SK-N-SH treated with all-trans-retinoic acid at 6 μM for 48 hours (cell line): ENCODE measurements at regions not wholly inside any gene's neighbourhood (a gene's known extent, or its start where the extent isn't known, plus 50 kb on each side); places are given as distances from the start of the nearest gene placed in this dataset.

Source experiments
- ATAC-seq: fragments of 200-7000 bp; cut with Tn5 transposase; 3 replicates; pipeline ENCODE4 v1.9.1; 2020; ENCODE audit warnings: mild to moderate bottlenecking, moderate library complexity
- ARNTL ChIP-seq: fragments of 450-650 bp; formaldehyde crosslinking; IDR thresholded peaks from 2 replicates; pipeline ENCODE4 v1.5.0; 2020; ENCODE audit warnings: low read depth, mild to moderate bottlenecking, moderate library complexity, borderline replicate concordance
- BACH2 ChIP-seq: fragments of 250-450 bp; sonication (Bioruptor Pico); IDR thresholded peaks from 2 replicates; pipeline ENCODE4 v1.9.0; 2021; ENCODE audit warnings: mild to moderate bottlenecking, borderline replicate concordance
- CREB5 ChIP-seq: fragments of 250-450 bp; sonication (Bioruptor Pico); IDR thresholded peaks from 2 replicates; pipeline ENCODE4 v1.5.1; 2020; ENCODE audit warnings: low read depth, mild to moderate bottlenecking, moderate library complexity
- CSRNP3 ChIP-seq: fragments of 250-450 bp; sonication (Bioruptor Pico); IDR thresholded peaks from 2 replicates; pipeline ENCODE4 v1.5.1; 2021; ENCODE audit warnings: mild to moderate bottlenecking, moderate library complexity
- GLIS3 ChIP-seq: fragments of 250-450 bp; sonication (Bioruptor Pico); IDR thresholded peaks from 2 replicates; pipeline ENCODE4 v1.5.0; 2020; ENCODE audit warnings: mild to moderate bottlenecking, moderate library complexity
- ISL1 ChIP-seq: fragments of 250-450 bp; sonication (Bioruptor Pico); IDR thresholded peaks from 2 replicates; pipeline ENCODE4 v2.1.2; 2022; ENCODE audit warnings: mild to moderate bottlenecking, moderate library complexity
- OSR1 ChIP-seq: fragments of 250-450 bp; sonication (Bioruptor Pico); IDR thresholded peaks from 2 replicates; pipeline ENCODE4 v1.8.0; 2022; ENCODE audit warnings: moderate library complexity, mild to moderate bottlenecking, inconsistent platforms
- PATZ1 ChIP-seq: fragments of 250-450 bp; sonication (Bioruptor Pico); IDR thresholded peaks from 2 replicates; pipeline ENCODE4 v1.8.0; 2020; ENCODE audit warnings: mild to moderate bottlenecking, moderate library complexity, borderline replicate concordance
- POU6F1 ChIP-seq: fragments of 250-450 bp; sonication (Bioruptor Pico); IDR thresholded peaks from 2 replicates; pipeline ENCODE4 v1.8.0; 2021; ENCODE audit warnings: low read depth, mild to moderate bottlenecking, moderate library complexity, borderline replicate concordance
- RARB ChIP-seq: fragments of 250-450 bp; sonication (Bioruptor Pico); IDR thresholded peaks from 2 replicates; pipeline ENCODE4 v1.8.0; 2021; ENCODE audit warnings: mild to moderate bottlenecking, moderate library complexity
- SNAI2 ChIP-seq: fragments of 250-450 bp; sonication (Bioruptor Pico); IDR thresholded peaks from 2 replicates; pipeline ENCODE4 v1.5.0; 2020; ENCODE audit warnings: mild to moderate bottlenecking, moderate library complexity
- TCF4 ChIP-seq: fragments of 250-450 bp; sonication (Bioruptor Pico); IDR thresholded peaks from 2 replicates; pipeline ENCODE4 v1.8.0; 2021; ENCODE audit warnings: mild to moderate bottlenecking, moderate library complexity, borderline replicate concordance
- TOX ChIP-seq: fragments of 250-450 bp; sonication (Bioruptor Pico); IDR thresholded peaks from 2 replicates; pipeline ENCODE4 v1.8.0; 2021; ENCODE audit warnings: mild to moderate bottlenecking, moderate library complexity, borderline replicate concordance
- TSHZ2 ChIP-seq: fragments of 250-450 bp; sonication (Bioruptor Pico); IDR thresholded peaks from 2 replicates; pipeline ENCODE4 v1.5.0; 2020; ENCODE audit warnings: mild to moderate bottlenecking, moderate library complexity
- ZFP3 ChIP-seq: fragments of 250-450 bp; sonication (Bioruptor Pico); IDR thresholded peaks from 2 replicates; pipeline ENCODE4 v1.5.0; 2020; ENCODE audit warnings: mild to moderate bottlenecking, moderate library complexity
- ZNF565 ChIP-seq: fragments of 450-650 bp; formaldehyde crosslinking; conservative IDR thresholded peaks from 2 replicates; pipeline ENCODE4 v1.5.0; 2020; ENCODE audit warnings: low read depth, mild to moderate bottlenecking, moderate library complexity
- ZNF70 ChIP-seq: fragments of 450-650 bp; formaldehyde crosslinking; IDR thresholded peaks from 2 replicates; pipeline ENCODE4 v1.5.0; 2020; ENCODE audit warnings: mild to moderate bottlenecking, moderate library complexity
- ZNF8 ChIP-seq: fragments of 450-650 bp; formaldehyde crosslinking; IDR thresholded peaks from 2 replicates; pipeline ENCODE4 v1.5.0; 2020; ENCODE audit warnings: mild to moderate bottlenecking, moderate library complexity

GRCh38 chr6:33967966-33968724 lies 164.3 kb upstream of the MLN start:
- TF ChIP-seq TCF4 (CRISPR knock-in tag) (peak; percentile 70; the same call in 1 of the 2 replicates), PATZ1 (CRISPR knock-in tag) (no peak), ISL1 (CRISPR knock-in tag) (peak; percentile 63)
- peak; percentile 59 for ATAC-seq

GRCh38 chr6:33967265-33967767 lies 163.5 kb upstream of the MLN start:
- ATAC-seq = no peak
- no peak for TF ChIP-seq OSR1
- TF ChIP-seq ZNF8 (CRISPR knock-in tag) = no peak
- TF ChIP-seq RARB = no peak
- no peak for TF ChIP-seq CREB5 (CRISPR knock-in tag)
- no peak for TF ChIP-seq TOX (CRISPR knock-in tag)
- TF ChIP-seq ZFP3 = no peak
- TF ChIP-seq ZNF565 (CRISPR knock-in tag) = no peak
- no peak for TF ChIP-seq PATZ1 (CRISPR knock-in tag)
- no peak for TF ChIP-seq POU6F1 (CRISPR knock-in tag)
- no peak for TF ChIP-seq ARNTL (CRISPR knock-in tag)

- no peak for TF ChIP-seq TSHZ2 (CRISPR knock-in tag)
- TF ChIP-seq TCF4 (CRISPR knock-in tag) = no peak
- TF ChIP-seq ZNF70 (CRISPR knock-in tag) = no peak
- no peak for TF ChIP-seq CSRNP3
- no peak for TF ChIP-seq SNAI2
- TF ChIP-seq BACH2 (CRISPR knock-in tag) = no peak
- no peak for TF ChIP-seq GLIS3
- no peak for TF ChIP-seq ARNTL (CRISPR knock-in tag)
- no peak for TF ChIP-seq ZNF565 (CRISPR knock-in tag)
- ATAC-seq = no peak
Observed at GRCh38 chr6:33966536-33966935, 162.7 kb upstream of the MLN start.
